Neutrophil (primary cell): ENCODE measurements at regions not wholly inside any gene's neighbourhood (a gene's known extent, or its start where the extent isn't known, plus 50 kb on each side); places are given as distances from the start of the nearest gene placed in this dataset.

ENCODE experiments used
- H3K27ac ChIP-seq: fragments of 200-600 bp; sonication (generic); 2 replicates; pipeline ENCODE4 v1.5.1; 2016; ENCODE audit warnings: mild to moderate bottlenecking, moderate library complexity
- H3K27me3 ChIP-seq: fragments of 200-600 bp; sonication (generic); 2 replicates; pipeline ENCODE4 v1.6.0; 2016; ENCODE audit warnings: mild to moderate bottlenecking
- H3K36me3 ChIP-seq: fragments of 200-600 bp; sonication (generic); 2 replicates; pipeline ENCODE4 v1.5.1; 2017
- H3K4me1 ChIP-seq, 2 experiments: fragments of 200-600 bp in 1 of 2; sonication (generic) in 1 of 2; 1 replicate in 1 of 2; 2 replicates in 1 of 2; pipeline versions ENCODE4 v1.5.1 to v1.6.1; 2013 to 2016; ENCODE audit warnings: low read depth in 1 of 2, low read length in 1 of 2, mild to moderate bottlenecking in 1 of 2, moderate library complexity in 1 of 2; ENCODE audit not compliant: control insufficient read depth in 1 of 2, insufficient read depth in 1 of 2
- H3K4me3 ChIP-seq, 2 experiments: fragments of 200-600 bp in 1 of 2; sonication (generic) in 1 of 2; 1 replicate in 1 of 2; 2 replicates in 1 of 2; pipeline ENCODE4 v1.5.1; 2013 to 2016; ENCODE audit warnings: low read depth in 1 of 2, low read length in 1 of 2, mild to moderate bottlenecking in 1 of 2, moderate library complexity in 1 of 2
- H3K9me3 ChIP-seq: fragments of 200-600 bp; sonication (generic); 2 replicates; pipeline ENCODE4 v1.5.1; 2016
- CTCF ChIP-seq: fragments of 200-600 bp; sonication (generic); IDR thresholded peaks from 2 replicates; pipeline ENCODE4 v1.5.1; 2016; ENCODE audit warnings: antibody characterized with exemption

DNA sequence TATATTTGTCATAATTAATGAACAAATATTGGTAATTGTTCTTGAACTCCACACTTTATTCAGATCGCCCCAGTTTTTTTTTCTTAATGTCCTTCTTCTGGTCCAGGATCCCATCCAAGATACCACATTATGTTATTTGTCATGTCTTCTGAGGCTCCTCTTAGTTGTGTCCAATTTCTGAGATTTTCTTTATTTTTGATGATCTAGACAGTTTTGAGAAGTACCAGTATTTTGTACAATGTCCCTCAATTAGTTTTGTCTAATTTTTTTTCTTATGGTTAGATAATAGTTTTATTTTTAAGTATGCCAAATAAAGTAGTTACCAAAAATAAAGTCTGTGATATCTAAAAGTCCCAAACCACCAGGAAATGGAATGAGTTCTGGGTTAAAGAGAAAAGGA is 440.8 kb upstream of the ATP2B1 start:
- no peak overlapping the region for H3K27ac ChIP-seq
- H3K4me1 ChIP-seq = no peaks in the 10 kb centered on the region
- no peaks in the 10 kb centered on the region for H3K36me3 ChIP-seq
- H3K4me3 ChIP-seq = no peak overlapping the region
- no peaks in the 10 kb centered on the region for H3K9me3 ChIP-seq
- TF ChIP-seq CTCF = no peak
- H3K27me3 ChIP-seq = no peaks in the 10 kb centered on the region

DNA sequence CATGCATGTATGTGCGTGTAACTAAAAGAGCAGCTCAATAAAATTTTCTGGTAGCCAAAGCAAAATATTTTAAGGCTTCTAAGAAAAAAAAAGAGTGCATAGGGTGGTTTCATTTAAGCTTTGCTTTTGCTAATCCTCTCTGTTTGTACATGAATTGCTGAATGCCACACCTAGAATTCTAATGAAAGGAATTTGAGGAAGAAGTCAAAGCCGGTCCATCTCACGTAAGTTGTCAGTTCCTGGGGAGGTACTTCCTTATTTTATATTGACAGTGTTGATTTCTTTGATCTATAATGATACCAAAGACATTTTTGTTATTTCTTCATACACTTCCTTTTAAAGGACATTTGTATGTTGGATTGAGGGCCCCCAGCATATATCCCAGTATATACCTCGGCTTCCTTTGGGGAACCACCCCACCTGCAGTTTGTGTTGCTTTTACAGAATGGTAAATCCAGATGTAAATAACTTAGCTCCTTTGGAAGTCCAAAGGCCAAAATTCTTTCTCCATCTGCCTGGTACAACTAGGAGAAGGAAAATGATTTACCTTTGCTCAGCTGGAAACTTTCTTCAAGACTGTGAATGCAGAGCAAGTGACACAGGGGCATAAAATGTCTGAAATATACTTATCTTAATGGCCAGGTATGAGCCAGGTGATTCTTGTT is 420.9 kb upstream of the ATP2B1 start:
- Histone ChIP-seq H3K9me3 (no peaks in the 10 kb centered on the region), H3K36me3 (no peaks in the 10 kb centered on the region), H3K4me1 (no peaks in the 10 kb centered on the region), H3K27me3 (no peaks in the 10 kb centered on the region), H3K4me3 (no peak overlapping the region), H3K27ac (no peak overlapping the region)
- no peak for TF ChIP-seq CTCF

DNA sequence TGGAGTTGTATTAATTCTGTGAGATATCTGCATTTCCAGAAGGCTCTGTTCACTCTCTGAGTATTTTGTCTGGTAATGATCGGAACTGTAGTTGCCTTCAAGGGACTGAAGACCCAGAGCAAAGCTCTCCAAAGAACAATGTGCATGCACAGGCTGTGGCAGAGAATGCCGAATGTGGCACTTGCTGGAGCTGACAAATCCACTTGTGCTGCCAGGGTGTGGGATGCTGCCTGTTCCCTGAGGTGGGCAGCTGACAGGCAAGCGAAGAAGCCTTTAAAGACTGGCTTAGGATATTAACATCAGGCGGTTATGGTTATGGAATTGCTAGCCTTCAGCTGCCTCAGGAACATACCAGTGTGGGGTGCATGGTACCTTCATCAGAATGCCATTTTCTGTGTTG is 419.9 kb upstream of the ATP2B1 start:
- H3K9me3 ChIP-seq = no peaks in the 10 kb centered on the region
- H3K4me1 ChIP-seq = no peaks in the 10 kb centered on the region
- no peak overlapping the region for H3K4me3 ChIP-seq
- no peak for TF ChIP-seq CTCF
- no peaks in the 10 kb centered on the region for H3K27me3 ChIP-seq
- H3K36me3 ChIP-seq = no peaks in the 10 kb centered on the region
- no peak overlapping the region for H3K27ac ChIP-seq

DNA sequence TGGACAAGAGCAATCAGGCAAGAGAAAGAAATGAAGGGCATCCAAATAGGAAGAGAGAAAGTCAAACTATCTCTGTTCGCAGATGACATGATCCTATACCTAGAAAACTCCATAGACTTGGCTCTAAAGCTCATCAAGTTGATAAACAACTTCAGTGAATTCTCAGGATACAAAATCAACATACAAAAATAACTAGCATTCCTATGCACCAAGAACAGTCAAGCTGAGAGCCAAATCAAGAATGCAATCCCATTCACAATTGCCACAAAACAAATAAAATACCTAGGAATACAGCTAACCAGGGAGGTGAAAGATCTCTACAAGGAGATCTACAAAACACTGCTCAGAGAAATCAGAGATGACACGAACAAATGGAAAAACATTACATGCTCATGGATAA is 417.5 kb upstream of the ATP2B1 start:
- no peak for TF ChIP-seq CTCF
- no peaks in the 10 kb centered on the region for H3K36me3 ChIP-seq
- H3K27ac ChIP-seq = no peak overlapping the region
- H3K4me1 ChIP-seq = no peaks in the 10 kb centered on the region
- no peaks in the 10 kb centered on the region for H3K9me3 ChIP-seq
- no peaks in the 10 kb centered on the region for H3K27me3 ChIP-seq
- H3K4me3 ChIP-seq = no peak overlapping the region

GRCh38 chr12:90124914-90125313 is 416.3 kb upstream of the ATP2B1 start:
- no peak for TF ChIP-seq CTCF
- Histone ChIP-seq H3K9me3 (no peaks in the 10 kb centered on the region), H3K4me1 (no peaks in the 10 kb centered on the region), H3K4me3 (no peak overlapping the region), H3K27ac (no peak overlapping the region), H3K36me3 (no peaks in the 10 kb centered on the region), H3K27me3 (no peaks in the 10 kb centered on the region)

DNA sequence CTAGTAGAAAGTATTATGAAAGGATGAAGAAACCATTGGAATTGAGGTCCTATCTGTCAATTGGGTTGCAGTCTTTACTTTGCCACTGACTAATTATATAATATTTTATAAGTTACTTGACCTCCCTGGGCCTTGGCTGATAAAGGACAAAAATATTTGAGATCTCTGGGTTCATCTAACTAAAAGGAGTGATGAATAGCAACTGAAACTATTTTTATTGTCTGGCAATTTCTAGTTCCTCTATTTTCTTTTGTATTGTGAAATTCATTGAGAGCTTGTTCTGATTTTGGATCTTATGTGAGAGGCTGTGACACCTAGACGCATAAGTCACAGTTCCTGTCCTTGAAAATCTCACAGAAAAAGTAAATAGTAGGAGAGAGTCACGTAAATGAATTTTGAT is 415.7 kb upstream of the ATP2B1 start:
- TF ChIP-seq CTCF = no peak
- Histone ChIP-seq H3K27me3 (no peaks in the 10 kb centered on the region), H3K9me3 (no peaks in the 10 kb centered on the region), H3K4me1 (no peaks in the 10 kb centered on the region), H3K36me3 (no peaks in the 10 kb centered on the region), H3K27ac (no peak overlapping the region), H3K4me3 (no peak overlapping the region)
